ENCODE measurements at regions not wholly inside any gene's neighbourhood (a gene's known extent, or its start where the extent isn't known, plus 50 kb on each side); places are given as distances from the start of the nearest gene placed in this dataset.
"Not testable (repeated sequence)": the region's sequence is repeated elsewhere in the genome, so short reads cannot be mapped to it uniquely, and the experiment has no call there.

- H3K4me3 ChIP-seq (ENCODE audit: low read depth, low read length), result no peak overlapping the region
- DNase-seq (ENCODE audit: low read depth, low spot score), result peak; percentile 68
- ChIA-PET POLR2A (no interaction called here), CTCF (interaction anchor here (1.0 kb wide), 1 partner anchor 478 kb away, joined by 3 read pairs; no protein-coding TSS in a partner anchor)
- TF ChIP-seq CTCF (IDR thresholded peaks at IDR 0.05; ENCODE audit: insufficient read depth, low read length, missing control alignments), result no peak
These were observed 480.4 kb downstream of the PLPP3 start for GRCh38 chr1:56098946-56099345.

- CTCF ChIA-PET, result interaction anchor here (1.0 to 2.0 kb wide), 2 partner anchors 479 to 488 kb away, joined by 3 to 5 read pairs; no protein-coding TSS in a partner anchor
- POLR2A ChIA-PET, result no interaction called here
These were observed 481.6 kb downstream of the PLPP3 start for GRCh38 chr1:56097713-56098112.

GRCh38 chr1:56095696-56096665 lies 483.4 kb downstream of the PLPP3 start:
- ChIA-PET POLR2A (interaction anchor here (0.9 kb wide), 1 partner anchor 483 kb away, joined by 3 read pairs; the partner anchor contains the start of gene PLPP3), CTCF (interaction anchor here (2.0 kb wide), 1 partner anchor 490 kb away, joined by 5 read pairs; no protein-coding TSS in a partner anchor)
- peak; percentile 95 for DNase-seq (ENCODE audit: low read depth, low spot score)
- no peak overlapping the region for H3K4me3 ChIP-seq (ENCODE audit: low read depth, low read length)
- no peak for TF ChIP-seq CTCF (IDR thresholded peaks at IDR 0.05; ENCODE audit: insufficient read depth, low read length, missing control alignments)

More at GRCh38 chr1:56097713-56098112, 481.6 kb downstream of the PLPP3 start:
- TF ChIP-seq CTCF (IDR thresholded peaks at IDR 0.05; ENCODE audit: insufficient read depth, low read length, missing control alignments), result no peak
- H3K4me3 ChIP-seq (ENCODE audit: low read depth, low read length), result no peak overlapping the region
- no peak for DNase-seq (ENCODE audit: low read depth, low spot score)

GRCh38 chr1:56094168-56094567 lies 485.2 kb downstream of the PLPP3 start:
- H3K4me3 ChIP-seq (ENCODE audit: low read depth, low read length), result no peak overlapping the region
- CTCF ChIA-PET, result interaction anchor here (1.3 to 1.4 kb wide), 2 partner anchors 483 to 615 kb away, joined by 3 to 5 read pairs; no protein-coding TSS in a partner anchor

GRCh38 chr1:56092684-56093570 lies 486.4 kb downstream of the PLPP3 start:
- ChIA-PET CTCF (interaction anchor here (1.4 kb wide), 1 partner anchor 484 kb away, joined by 5 read pairs; no protein-coding TSS in a partner anchor), POLR2A (interaction anchor here (0.6 kb wide), 1 partner anchor 399 kb away, joined by 3 read pairs; no protein-coding TSS in a partner anchor)
- DNase-seq (ENCODE audit: low read depth, low spot score), result no peak

More at GRCh38 chr1:56094168-56094567, 485.2 kb downstream of the PLPP3 start:
- TF ChIP-seq CTCF (IDR thresholded peaks at IDR 0.05; ENCODE audit: insufficient read depth, low read length, missing control alignments), result no peak
- POLR2A ChIA-PET, result no interaction called here
- DNase-seq (ENCODE audit: low read depth, low spot score), result no peak

GRCh38 chr1:56089826-56090225 lies 489.5 kb downstream of the PLPP3 start:
- POLR2A ChIA-PET; DNase-seq (ENCODE audit: low read depth, low spot score); H3K4me3 ChIP-seq (ENCODE audit: low read depth, low read length); CTCF ChIA-PET: not testable (repeated sequence)

More at GRCh38 chr1:56092684-56093570, 486.4 kb downstream of the PLPP3 start:
- H3K4me3 ChIP-seq (ENCODE audit: low read depth, low read length), result no peak overlapping the region
- TF ChIP-seq CTCF (IDR thresholded peaks at IDR 0.05; ENCODE audit: insufficient read depth, low read length, missing control alignments), result no peak

All from AG04449 (cell line).